LNCaP clone FGC (cell line): ENCODE measurements at regions not wholly inside any gene's neighbourhood (a gene's known extent, or its start where the extent isn't known, plus 50 kb on each side); places are given as distances from the start of the nearest gene placed in this dataset.

ENCODE experiments used
- DNase-seq: peaks from one replicate; pipeline ENCODE4 v3.0.0-alpha.2; 2011; ENCODE audit warnings: low read depth
- H3K4me3 ChIP-seq: 2 replicates; pipeline ENCODE4 v1.5.1; 2011; ENCODE audit warnings: mild to moderate bottlenecking, low read depth, low read length, control low read depth
- CTCF ChIP-seq: IDR thresholded peaks from 2 replicates; pipeline ENCODE4 v1.5.1; 2012; ENCODE audit warnings: mild to moderate bottlenecking; ENCODE audit not compliant: control insufficient read depth, insufficient read depth; ENCODE audit errors: extremely low read depth

- H3K4me3 ChIP-seq = no peak overlapping the region
- TF ChIP-seq CTCF = no peak
- DNase-seq = no peak
Measured at GRCh38 chr1:36606641-36607262, 124.0 kb upstream of the CSF3R start.

GRCh38 chr1:36605942-36606640 lies 123.4 kb upstream of the CSF3R start:
- no peak for DNase-seq
- H3K4me3 ChIP-seq = no peak overlapping the region
- TF ChIP-seq CTCF = no peak

GRCh38 chr1:36603461-36603860 lies 120.7 kb upstream of the CSF3R start:
- TF ChIP-seq CTCF = no peak
- DNase-seq = no peak
- no peak overlapping the region for H3K4me3 ChIP-seq

- H3K4me3 ChIP-seq = no peak overlapping the region
- no peak for DNase-seq
- TF ChIP-seq CTCF = no peak
Measured at GRCh38 chr1:36602184-36602583, 119.5 kb upstream of the CSF3R start.

GRCh38 chr1:36599828-36600227 lies 117.1 kb upstream of the CSF3R start:
- no peak for TF ChIP-seq CTCF
- H3K4me3 ChIP-seq = no peak overlapping the region
- no peak for DNase-seq

GRCh38 chr1:36597514-36597913 lies 114.8 kb upstream of the CSF3R start:
- H3K4me3 ChIP-seq = no peak overlapping the region
- no peak for TF ChIP-seq CTCF
- DNase-seq = no peak

GRCh38 chr1:36595921-36596320 lies 113.2 kb upstream of the CSF3R start:
- TF ChIP-seq CTCF = no peak
- DNase-seq = no peak
- no peak overlapping the region for H3K4me3 ChIP-seq
